Peyer's patch (tissue), 4 donors: ENCODE measurements at regions not wholly inside any gene's neighbourhood (a gene's known extent, or its start where the extent isn't known, plus 50 kb on each side); places are given as distances from the start of the nearest gene placed in this dataset.

Experiments used
- CTCF ChIP-seq, 6 experiments: fragments of 450-650 bp in 4 of 6; fragments of 200-600 bp in 2 of 6; sonication (generic) in 1 of 6; IDR thresholded peaks; one replicate each; pipeline ENCODE4 v1.5.1; 2017 to 2019; ENCODE audit warnings: antibody characterized with exemption in 6 of 6, mild to moderate bottlenecking in 3 of 6, moderate library complexity in 1 of 6
- POLR2A ChIP-seq, 2 donors: fragments of 450-650 bp; IDR thresholded peaks; one replicate each; pipeline ENCODE4 v1.5.1; 2017; ENCODE audit warnings: antibody characterized with exemption in 2 of 2, mild to moderate bottlenecking in 2 of 2, moderate library complexity in 2 of 2

GRCh38 chr4:32771491-32771890 is 2051.3 kb downstream of the PCDH7 start:
- TF ChIP-seq CTCF (IDR thresholded peaks at IDR 0.05) (no peak), POLR2A (IDR thresholded peaks at IDR 0.05) (no peak)
